Right lobe of liver (tissue), 4 donors: ENCODE measurements at regions not wholly inside any gene's neighbourhood (a gene's known extent, or its start where the extent isn't known, plus 50 kb on each side); places are given as distances from the start of the nearest gene placed in this dataset.

ENCODE experiments used
- POLR2A ChIP-seq: fragments of 450-650 bp; IDR thresholded peaks from one replicate; pipeline ENCODE4 v1.6.1; 2017; ENCODE audit warnings: antibody characterized with exemption, mild to moderate bottlenecking
- TF ChIP-seq, protein P1 (sequence below), 4 donors: fragments of 200-600 bp in 3 of 4; fragments of 450-650 bp in 1 of 4; IDR thresholded peaks; one replicate each; pipeline versions ENCODE4 v1.5.1 to v1.8.0; 2016 to 2022; ENCODE audit warnings: antibody characterized with exemption in 4 of 4, mild to moderate bottlenecking in 2 of 4
- donor health status: DM: no; HTN: no; CAD: no.
- donor health status: DM: no; HTN: no; CAD: no.
- donor health status: DM: no; HTN: yes; CAD: no.

- TF ChIP-seq, protein P1, sequence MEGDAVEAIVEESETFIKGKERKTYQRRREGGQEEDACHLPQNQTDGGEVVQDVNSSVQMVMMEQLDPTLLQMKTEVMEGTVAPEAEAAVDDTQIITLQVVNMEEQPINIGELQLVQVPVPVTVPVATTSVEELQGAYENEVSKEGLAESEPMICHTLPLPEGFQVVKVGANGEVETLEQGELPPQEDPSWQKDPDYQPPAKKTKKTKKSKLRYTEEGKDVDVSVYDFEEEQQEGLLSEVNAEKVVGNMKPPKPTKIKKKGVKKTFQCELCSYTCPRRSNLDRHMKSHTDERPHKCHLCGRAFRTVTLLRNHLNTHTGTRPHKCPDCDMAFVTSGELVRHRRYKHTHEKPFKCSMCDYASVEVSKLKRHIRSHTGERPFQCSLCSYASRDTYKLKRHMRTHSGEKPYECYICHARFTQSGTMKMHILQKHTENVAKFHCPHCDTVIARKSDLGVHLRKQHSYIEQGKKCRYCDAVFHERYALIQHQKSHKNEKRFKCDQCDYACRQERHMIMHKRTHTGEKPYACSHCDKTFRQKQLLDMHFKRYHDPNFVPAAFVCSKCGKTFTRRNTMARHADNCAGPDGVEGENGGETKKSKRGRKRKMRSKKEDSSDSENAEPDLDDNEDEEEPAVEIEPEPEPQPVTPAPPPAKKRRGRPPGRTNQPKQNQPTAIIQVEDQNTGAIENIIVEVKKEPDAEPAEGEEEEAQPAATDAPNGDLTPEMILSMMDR (IDR thresholded peaks at IDR 0.05), result no peak
- TF ChIP-seq POLR2A, result no peak
These were observed 152.3 kb upstream of the LRRN1 start for GRCh38 chr3:3646934-3647333.
